ENCODE measurements at regions not wholly inside any gene's neighbourhood (a gene's known extent, or its start where the extent isn't known, plus 50 kb on each side); places are given as distances from the start of the nearest gene placed in this dataset.

- TF ChIP-seq CTCF (IDR thresholded peaks at IDR 0.05): peak in 1 of 6 experiments; percentile 4
- TF ChIP-seq POLR2A (IDR thresholded peaks at IDR 0.05): no peak
Measured at GRCh38 chrX:42715701-42716262, 62.2 kb downstream of the PPP1R2C start.
